Activated CD4-positive, alpha-beta T cell treated with anti-CD3 and anti-CD28 coated beads, Interleukin-2, amount 50 U/mL, for 16 hours (primary cell): ENCODE measurements at regions not wholly inside any gene's neighbourhood (a gene's known extent, or its start where the extent isn't known, plus 50 kb on each side); places are given as distances from the start of the nearest gene placed in this dataset.

Source experiments
- DNase-seq: peaks from one replicate; pipeline ENCODE4 v3.0.0-alpha.2; 2020

DNA sequence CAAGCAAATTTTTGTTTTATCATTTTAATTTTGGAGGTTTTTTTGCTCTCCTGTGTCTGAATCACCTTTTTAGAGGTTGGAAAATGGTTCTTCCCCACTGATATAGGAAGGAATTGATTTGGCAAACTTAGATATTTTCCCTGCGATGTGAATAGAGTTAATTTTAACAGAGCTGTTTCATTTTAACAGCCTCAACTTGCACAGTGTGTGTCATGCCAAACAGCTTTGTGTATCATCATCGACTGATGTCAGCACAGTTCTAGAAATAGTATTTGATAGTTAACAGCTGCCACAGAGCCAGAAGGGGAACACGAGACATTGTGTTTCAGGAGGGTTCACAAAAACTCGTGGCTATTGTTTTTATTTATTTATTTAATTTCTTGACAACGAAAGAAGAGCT lies 243.1 kb upstream of the FOXN3 start:
- no peak for DNase-seq

DNA sequence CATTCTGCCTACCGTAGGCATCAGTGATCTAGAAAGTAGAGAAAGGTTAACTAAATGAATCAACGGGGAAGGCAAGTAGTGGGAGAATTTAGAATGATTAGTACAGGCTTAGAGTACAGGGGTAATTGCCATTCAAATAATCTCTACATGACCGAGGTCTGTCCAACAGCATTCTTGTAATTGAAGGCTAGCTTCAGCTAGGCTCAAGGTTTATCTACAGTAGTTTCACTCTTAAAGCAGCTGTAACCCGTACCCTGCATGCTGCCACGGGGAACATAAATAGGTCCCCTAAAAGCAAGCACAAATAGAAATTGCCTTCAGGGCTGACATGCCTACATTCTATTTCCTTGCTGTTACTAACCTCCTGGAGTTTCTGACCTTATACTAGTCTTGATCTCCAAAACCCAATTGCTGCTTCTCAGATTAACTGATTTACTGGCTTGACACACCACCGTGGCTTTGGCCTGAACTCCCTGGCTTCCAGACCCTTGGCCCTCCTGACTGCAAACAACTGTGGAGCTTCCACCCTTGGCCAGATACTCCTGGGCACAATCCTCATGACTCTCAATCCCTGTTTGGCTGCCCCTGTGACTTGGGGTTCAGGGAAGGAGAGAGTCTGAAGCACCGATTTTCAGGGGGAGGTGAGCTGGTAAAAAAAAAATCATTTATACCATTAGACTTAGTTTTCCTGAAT lies 242.1 kb upstream of the FOXN3 start:
- DNase-seq: no peak

DNA sequence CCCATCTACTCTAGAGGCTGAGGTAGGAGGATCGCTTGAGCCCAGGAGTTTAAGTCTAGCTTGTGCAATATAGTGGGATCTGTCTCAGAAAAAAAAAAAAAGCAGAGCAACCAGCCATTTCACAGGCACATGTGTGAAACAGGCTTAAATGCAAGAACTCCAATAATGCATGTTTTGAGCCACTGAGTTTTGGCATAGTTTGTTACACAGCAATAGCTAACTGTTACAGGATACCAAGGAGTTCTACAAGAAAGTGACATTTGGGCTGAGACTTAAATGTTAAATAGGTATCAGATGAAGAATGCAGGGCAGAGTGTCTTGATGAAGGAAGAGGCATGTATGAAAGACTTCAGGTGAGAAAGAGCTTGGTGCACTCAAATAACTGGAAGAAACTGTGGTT lies 240.0 kb upstream of the FOXN3 start:
- no peak for DNase-seq

DNA sequence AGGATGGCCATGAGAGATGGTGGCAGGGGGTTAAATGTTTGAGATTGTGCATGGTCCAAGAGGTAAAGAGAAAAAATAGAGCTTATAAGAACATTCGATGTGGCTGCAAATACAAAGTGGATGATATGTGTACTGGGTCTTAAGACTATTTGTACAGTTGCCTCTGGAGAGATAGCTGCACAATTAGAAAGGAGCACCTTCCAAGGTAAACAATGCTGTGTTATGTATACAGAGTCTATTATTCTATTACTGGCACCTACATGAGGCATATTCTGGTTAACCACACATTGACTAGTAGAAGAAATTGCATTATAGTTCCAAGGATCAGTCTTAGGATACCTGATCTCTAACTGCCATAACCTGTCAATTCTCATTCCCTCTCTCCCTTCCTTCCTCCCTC lies 238.0 kb upstream of the FOXN3 start:
- DNase-seq: no peak

DNA sequence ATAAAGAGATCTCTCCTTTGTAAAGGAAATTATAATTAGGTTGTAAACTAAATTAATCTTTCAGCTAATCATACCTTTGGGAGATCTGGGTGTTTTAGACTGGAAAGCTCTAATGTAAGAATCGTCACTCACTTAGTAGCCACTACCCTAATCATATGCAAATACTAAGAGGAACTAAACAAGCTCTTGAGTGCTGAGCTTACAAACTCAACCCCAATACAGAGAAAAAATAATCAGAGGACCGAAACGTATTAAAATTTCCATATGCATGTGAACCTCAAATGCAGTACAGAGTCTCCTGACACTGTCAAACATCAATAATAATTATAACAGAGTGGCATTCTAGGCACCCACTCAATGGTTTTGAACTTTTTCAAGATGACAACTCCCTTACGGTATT lies 235.3 kb upstream of the FOXN3 start:
- DNase-seq: no peak

DNA sequence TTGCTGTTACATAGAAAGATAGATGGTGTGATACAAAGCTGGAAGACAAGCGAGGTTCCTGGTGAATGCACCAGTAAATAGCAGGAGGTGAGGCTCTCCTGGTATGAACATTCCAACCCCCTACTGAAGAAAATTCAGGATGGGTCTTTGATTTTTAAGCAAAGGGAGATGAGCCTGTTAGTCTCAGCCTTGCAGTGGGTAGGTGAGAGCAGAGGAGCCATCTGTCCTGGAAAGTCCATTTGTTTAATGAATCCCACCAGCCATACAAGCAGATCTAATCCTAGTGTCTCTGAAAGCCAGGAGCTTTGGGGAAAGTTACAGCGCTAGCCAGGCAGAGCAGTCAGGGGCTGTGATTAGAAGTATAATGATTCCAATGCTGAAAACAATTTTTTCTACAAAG lies 234.8 kb upstream of the FOXN3 start:
- DNase-seq: no peak

DNA sequence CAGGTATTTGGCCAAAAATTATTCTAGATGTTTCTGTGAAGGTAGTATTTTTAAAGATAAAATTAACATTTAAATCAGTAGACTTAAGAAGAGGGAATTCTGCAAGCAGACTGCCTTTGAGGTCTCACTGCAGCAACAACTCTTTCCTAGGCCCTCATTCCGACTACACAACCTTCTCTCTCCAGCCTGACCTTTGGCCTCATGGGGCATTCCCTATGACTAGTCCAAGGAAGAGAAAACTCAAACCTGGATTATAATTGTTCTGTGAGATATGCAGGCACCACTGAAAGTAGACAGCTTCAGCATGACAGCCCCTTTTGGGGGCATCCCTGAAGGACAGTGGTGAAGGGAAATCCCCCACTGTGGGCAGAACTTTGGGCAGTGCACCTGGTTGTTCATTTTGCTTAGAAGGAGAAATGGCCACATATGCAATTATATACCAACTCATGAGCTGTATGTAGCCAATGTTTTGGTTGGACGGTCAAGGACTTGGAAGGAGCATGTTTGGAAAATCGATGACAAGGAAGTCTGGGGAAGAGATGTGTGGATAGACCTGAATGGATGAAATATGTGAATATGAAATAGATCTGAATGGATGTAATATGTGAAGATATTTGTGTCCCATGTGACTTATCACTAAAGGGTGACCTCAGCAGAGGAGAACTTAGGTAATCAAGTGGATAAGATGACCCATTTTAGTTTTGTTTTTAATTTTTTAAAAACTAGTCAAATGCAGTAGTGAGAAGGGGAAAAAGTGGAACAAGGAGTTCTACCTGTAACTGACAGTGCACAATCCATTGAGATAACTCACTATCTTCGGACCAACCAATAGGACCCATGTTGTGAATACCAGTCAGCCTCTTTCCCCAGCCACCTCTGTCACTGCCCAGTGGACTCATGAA lies 233.3 kb upstream of the FOXN3 start:
- DNase-seq: peak; percentile 45

DNA sequence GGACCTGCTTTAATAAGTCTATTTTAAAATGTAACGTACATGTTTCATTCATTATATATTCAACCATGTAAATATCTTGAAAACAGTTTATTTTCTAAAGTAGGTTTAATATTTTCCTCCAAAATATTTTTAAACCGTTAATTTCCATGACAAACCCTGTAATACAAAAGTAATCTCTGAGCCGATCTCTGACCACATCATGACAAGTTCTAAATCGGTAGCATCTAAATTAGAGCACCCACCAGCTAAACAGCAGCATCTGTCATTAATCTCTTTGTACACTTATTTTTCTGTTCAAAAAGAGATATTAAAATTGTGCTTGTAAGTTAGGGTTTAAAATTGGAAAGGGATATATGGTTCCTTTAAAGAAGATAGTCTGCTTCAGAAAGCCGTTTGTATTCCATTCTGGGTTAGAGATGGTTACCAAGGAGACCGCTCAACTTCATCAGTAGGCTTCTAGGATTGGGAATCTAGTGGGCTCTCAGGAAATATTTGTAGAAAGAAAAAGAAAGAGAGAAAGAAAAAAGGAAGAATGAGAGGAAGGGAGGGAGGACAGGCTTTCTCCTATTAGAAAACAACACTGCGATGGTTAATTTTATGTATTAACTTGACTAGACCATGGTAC lies 232.5 kb upstream of the FOXN3 start:
- no peak for DNase-seq

DNA sequence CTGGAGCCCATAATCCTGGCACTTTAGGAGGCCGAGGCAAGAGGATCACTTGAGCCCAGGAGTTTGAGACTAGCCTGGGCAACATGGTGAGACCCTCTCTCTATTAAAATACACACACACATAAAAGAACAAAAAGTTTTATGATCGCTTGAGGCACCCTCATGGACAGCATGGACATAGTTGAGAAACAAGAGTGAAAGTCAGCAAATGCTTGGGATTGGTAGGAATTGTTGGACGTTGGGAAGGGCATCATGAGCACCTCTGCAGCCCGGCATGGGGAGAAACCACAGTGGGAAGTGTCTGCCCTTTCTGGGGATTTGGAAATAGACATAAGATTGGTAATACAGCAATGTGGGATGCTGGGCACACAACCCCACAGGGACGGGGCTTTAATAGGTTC lies 231.9 kb upstream of the FOXN3 start:
- no peak for DNase-seq

DNA sequence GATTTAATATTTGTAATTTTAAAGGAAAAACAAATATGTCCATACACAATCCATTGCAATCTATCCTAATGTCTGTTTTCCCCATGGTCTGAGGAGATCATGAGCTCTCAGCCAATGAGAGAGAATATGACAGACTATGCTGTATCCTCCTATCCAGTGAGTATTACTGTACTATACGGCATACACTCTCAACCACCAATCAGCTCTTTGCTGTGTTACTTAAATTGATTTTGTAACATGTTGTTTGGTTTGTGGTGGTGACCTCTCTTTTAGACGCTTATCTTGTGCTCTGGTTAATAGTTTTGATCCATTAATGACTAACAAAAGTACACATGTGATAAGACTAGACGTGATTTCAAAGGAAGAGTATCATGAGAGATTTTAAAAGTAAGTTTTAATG lies 231.5 kb upstream of the FOXN3 start:
- DNase-seq: no peak

DNA sequence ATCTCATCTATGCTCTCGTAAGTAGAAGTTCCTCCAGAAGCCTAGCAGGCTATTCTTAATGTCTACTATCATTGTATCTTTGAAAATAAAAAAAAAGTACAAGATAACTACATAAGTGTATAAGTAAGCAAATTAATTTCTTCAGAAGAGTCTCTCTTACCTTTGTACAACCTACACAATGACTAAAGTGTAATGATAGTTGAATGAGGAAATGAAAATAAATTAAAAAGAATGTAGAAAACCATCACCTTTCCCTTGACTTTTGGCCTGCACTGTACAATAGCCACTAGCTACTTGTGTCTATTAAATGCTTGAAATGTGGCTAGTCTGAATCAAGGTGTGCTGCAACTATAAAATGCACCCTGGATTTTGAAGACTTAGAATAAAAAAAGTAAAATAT lies 229.9 kb upstream of the FOXN3 start:
- no peak for DNase-seq

DNA sequence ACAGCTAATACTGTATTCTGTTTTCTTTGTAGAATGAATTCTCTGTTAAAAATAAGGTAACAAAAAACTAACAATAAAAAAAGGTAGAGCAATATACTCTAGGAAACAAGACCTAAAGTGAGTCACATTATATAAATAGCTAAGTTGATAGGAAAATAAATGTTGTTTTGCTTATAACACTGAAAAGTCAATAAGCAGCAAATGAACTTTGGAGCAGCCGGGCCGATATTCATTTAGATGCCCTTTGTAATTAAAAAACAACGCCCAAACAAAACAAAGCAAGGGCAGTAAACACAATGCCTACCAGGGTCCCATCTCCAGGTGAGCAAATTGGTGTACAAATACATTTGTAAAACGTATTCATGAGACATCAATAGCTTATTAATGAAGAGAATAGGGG lies 227.6 kb upstream of the FOXN3 start:
- DNase-seq: no peak

DNA sequence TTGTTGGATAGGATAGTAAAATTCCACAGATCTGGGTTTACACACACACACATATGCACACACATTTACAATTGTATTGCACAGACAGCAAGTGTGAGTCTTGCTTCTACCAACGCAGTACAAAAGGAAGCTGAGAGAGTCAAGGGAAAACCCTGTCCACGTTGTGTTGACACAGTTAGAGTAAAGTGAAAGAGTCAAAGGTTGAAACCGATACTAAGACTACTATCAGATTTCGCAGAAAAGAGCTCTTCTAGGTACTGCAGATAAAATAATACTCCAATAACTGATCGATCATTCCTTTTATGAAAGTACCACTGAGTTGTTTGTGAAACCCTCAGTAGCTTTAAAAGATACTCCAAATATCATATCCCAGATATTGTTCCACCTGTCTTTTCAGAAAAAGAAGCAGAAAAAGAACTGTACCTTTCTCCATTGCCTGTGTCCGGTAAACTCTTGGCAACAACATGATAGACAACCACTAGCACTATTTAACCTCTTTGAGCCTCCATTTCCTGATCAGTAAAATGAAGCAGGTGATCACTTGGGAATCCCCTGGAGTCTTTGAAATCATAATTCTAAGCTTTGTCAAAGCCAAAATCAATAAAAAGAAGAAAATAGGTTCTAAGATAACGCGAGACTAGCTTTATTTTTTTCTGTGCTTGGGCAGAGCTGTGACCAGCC lies 224.6 kb upstream of the FOXN3 start:
- DNase-seq: peak; percentile 80

DNA sequence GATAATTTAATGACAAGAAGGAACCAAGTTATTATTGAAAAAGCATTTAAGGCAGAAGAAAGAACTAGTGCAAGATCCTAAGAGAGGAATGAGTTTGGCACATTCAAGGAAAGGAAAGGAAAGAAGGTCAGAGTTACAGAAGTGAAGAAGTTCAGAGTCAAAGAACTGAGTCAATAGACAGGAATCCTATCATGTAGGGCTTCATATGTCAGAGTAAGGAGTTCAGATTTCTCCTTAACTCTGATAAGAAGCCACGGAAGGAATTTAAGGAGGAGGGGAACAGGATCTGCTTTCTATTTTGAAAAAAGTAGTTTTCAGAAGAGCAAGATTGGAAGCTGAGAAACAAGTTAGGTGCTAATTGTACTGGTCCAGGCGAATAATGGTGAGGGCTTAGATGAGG lies 223.1 kb upstream of the FOXN3 start:
- DNase-seq: no peak

DNA sequence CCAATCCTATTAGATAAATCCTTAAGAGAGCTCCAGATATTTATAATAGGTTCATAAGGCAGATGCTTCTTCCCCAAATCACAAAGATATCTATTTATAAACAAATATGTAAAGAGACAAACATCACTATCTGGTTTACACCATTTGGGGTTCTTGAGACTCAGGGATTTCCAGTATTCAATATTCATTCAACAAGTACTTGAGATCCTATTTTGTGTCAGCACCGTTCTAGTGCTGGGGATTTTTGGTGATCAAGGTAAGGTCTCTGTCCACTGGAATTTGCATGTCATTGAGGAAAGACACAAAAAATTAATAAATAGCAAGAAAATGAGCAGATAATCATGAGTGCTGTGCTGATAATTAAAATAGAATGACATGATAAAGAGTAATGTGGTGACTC lies 222.7 kb upstream of the FOXN3 start:
- DNase-seq: no peak

DNA sequence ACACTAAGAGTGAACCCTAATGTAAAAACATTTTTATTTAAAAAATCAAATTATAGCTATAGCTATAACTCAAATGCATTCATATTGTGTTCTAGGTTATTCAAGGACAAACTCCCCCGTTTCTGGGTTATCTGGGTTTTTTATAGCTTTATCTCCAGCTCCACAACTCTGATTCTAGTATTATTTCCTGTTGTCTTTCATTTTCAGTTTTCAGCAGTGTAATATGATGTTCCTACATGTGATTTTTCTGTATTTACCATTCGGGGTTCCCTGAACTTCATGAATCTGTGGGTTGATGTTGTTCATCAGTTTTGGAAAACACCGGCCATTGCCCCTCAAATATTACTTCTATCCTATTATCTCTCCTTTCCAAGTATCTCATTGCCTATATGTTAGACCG lies 221.9 kb upstream of the FOXN3 start:
- DNase-seq: no peak

DNA sequence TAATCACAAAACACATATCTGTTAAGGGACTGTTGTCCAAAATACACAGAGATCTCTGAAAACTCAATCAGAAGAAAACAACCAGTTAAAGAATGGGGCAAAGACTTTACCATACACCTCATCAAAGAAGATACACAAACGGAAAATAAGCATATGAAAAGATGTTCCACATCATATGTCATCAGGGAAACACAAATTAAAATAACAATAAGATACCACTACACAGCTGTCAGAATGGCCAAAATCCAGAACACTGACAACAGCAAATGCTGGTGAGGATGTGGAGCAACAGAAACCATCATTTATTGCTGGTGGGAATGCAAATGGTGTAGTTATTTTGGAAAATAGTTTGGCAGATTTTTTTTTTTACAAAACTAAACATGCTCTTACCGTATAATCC lies 220.5 kb upstream of the FOXN3 start:
- no peak for DNase-seq

DNA sequence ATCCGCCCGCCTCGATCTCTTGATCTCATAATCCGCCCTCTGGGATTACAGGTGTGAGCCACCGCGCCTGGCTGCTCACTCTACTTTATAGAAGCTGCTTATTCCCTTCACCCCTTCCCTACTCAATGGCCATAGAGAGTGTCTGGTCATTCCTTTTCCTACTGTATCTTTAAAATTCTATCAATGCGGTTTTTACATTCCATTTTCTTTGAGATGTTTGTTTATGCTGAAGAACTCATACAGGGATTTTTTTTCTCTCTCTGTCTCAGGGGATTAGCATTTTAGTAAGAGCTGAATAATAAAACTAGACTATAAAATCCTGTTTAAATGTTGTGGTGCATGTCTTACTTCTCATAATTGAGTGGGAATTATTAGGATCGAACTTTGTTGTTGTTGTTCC lies 218.6 kb upstream of the FOXN3 start:
- DNase-seq: no peak

DNA sequence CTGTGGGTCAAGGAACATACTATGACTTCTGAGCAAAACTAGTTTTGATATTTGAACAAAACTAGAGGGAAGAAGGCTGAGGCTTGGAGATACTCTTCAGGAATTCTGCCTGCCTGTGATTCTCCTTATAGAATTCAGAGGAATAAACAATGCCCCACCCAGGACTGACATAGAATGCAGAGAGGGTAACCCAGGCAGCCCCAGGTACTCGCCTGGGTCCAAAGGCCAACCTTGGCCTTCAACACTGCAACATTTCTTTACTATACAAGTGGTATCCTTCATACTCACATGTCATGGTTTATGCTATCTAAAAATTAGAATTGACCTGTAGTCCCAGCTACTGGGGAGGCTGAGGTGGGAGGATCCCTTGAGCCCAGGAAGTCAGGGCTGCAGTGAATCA lies 217.0 kb upstream of the FOXN3 start:
- no peak for DNase-seq

DNA sequence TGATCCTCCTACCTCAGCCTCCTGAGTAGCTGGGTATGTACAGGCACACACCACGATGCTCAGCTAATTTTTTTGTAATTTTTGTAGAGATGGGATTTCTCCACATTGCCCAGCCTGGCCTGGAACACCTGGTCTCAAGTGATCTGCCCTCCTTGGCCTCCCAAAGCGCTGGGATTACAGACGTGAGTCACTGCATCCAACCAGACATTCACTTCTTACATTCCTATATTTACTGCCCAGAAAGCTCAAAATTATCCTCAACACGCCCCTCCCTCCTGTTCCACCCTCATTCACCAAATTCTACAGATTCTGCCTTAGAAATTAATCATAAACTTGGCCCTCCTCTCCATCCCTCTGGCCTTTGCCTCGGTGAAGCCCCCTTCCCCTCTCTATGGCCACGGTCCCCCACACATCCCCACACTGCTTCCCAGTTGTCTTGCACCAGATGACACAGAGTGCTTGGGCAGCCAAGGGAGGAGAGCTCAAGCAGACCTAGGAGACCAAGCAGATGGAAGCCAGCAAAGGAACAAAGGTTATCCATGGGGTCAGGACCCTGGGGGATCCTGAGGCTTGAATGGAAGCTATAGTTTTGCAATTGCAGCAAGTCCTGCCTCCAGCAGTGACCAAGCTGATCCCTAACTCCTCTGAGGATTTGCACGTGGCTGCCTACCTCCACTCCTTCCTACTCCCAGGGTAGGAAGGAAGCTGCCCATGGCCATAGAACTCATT lies 213.2 kb upstream of the FOXN3 start:
- no peak for DNase-seq

DNA sequence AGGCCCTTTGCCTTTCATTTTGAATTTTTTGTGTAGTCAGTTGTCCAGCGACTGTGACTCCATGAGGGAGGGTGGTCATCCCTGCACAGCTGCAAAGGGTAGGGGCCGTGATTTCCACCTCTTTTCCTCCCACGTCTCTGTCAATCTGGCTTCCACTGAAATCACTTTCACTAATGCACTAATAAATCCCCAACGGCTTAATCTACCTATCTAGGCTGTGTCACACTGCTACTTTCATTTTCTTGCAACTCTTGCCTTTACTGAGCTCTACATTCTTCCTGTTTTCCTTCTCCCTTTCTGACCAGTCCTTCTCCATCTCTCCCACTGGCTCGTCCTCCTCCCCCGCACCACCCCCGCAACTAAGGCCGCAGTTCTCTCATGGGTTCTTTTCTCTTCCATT lies 212.3 kb upstream of the FOXN3 start:
- no peak for DNase-seq

DNA sequence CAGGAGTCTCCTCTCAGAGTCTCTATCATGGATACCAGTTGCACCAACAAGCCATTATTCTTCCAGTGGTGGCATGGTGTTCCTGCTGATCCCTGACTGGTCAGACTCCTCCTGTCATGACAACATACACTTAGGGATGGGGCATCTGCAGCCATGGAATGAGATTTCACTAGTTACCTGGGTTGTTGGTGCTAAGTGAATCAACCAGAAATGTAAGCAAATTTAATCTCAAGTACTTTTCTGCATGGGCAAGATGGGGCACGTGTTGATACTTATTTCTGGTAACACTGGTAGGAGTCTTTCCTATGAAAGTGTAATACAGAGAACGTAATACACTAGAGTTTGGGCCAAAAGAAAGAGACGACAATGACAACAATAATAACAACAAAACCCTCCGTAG lies 211.5 kb upstream of the FOXN3 start:
- no peak for DNase-seq
